GM23248 (cell line): ENCODE measurements at regions not wholly inside any gene's neighbourhood (a gene's known extent, or its start where the extent isn't known, plus 50 kb on each side); places are given as distances from the start of the nearest gene placed in this dataset.
A peak's percentile ranks its signal among the peaks of the same experiment; 100 is the strongest.

ENCODE experiments used
- DNase-seq: peaks from one replicate; pipeline ENCODE4 v3.0.0-alpha.2; 2015
- H2AFZ ChIP-seq: fragments of 200-600 bp; sonication (generic); 2 replicates; pipeline ENCODE4 v1.6.1; 2016; ENCODE audit warnings: antibody characterized with exemption
- H3F3A ChIP-seq: fragments of 200-600 bp; sonication (generic); 2 replicates; pipeline ENCODE4 v1.6.1; 2016; ENCODE audit warnings: mild to moderate bottlenecking, antibody characterized with exemption, mixed run types; ENCODE audit not compliant: insufficient read depth
- H3K27ac ChIP-seq: fragments of 200-600 bp; sonication (generic); 2 replicates; pipeline ENCODE4 v1.5.1; 2016; ENCODE audit warnings: mild to moderate bottlenecking
- H3K27me3 ChIP-seq: fragments of 200-600 bp; sonication (generic); replicated peaks from 2 replicates; pipeline ENCODE4 v1.6.1; 2016; ENCODE audit warnings: mild to moderate bottlenecking; ENCODE audit not compliant: insufficient read depth
- H3K36me3 ChIP-seq: fragments of 200-600 bp; sonication (generic); 2 replicates; pipeline ENCODE4 v1.6.1; 2016; ENCODE audit warnings: low read depth, mild to moderate bottlenecking
- H3K4me1 ChIP-seq: fragments of 200-600 bp; sonication (generic); 2 replicates; pipeline ENCODE4 v1.6.1; 2016; ENCODE audit warnings: mild to moderate bottlenecking; ENCODE audit not compliant: insufficient read depth
- H3K4me2 ChIP-seq: fragments of 200-600 bp; sonication (generic); one replicate; pipeline ENCODE4 v1.6.1; 2016; ENCODE audit warnings: mild to moderate bottlenecking; ENCODE audit not compliant: unreplicated experiment
- H3K4me3 ChIP-seq: fragments of 200-600 bp; sonication (generic); 2 replicates; pipeline ENCODE4 v1.5.1; 2016; ENCODE audit warnings: mild to moderate bottlenecking
- H3K79me2 ChIP-seq: fragments of 200-600 bp; sonication (generic); 2 replicates; pipeline ENCODE4 v1.6.1; 2016; ENCODE audit warnings: mild to moderate bottlenecking; ENCODE audit not compliant: insufficient read depth
- H3K9ac ChIP-seq: fragments of 200-600 bp; sonication (generic); 2 replicates; pipeline ENCODE4 v1.6.1; 2016; ENCODE audit warnings: mild to moderate bottlenecking
- H3K9me2 ChIP-seq: fragments of 200-600 bp; sonication (generic); 2 replicates; pipeline ENCODE4 v1.6.1; 2016; ENCODE audit warnings: mixed run types, mild to moderate bottlenecking, moderate library complexity; ENCODE audit not compliant: insufficient read depth
- H3K9me3 ChIP-seq: fragments of 200-600 bp; sonication (generic); one replicate; pipeline ENCODE4 v1.6.1; 2017; ENCODE audit warnings: low read depth
- H4K20me1 ChIP-seq: fragments of 200-600 bp; sonication (generic); 2 replicates; pipeline ENCODE4 v1.6.0; 2016; ENCODE audit not compliant: insufficient read depth
- EZH2 ChIP-seq: fragments of 200-600 bp; sonication (generic); IDR thresholded peaks from 2 replicates; pipeline ENCODE4 v1.6.1; 2018; ENCODE audit warnings: antibody characterized with exemption, mild to moderate bottlenecking; ENCODE audit not compliant: insufficient read depth, poor library complexity, severe bottlenecking
- EZH2phosphoT487 ChIP-seq: fragments of 200-600 bp; sonication (generic); IDR thresholded peaks from 2 replicates; pipeline ENCODE4 v1.6.1; 2018; ENCODE audit warnings: antibody characterized with exemption, moderate library complexity, mild to moderate bottlenecking, low read depth; ENCODE audit not compliant: insufficient read depth
- WGBS, 2 experiments: methylation state at CpG; one replicate each; pipeline ENCODE4 v1.1.6; 2015 to 2017; ENCODE audit warnings: low lambda C conversion rate in 2 of 2, low coverage in 1 of 2; ENCODE audit errors: missing lambda C conversion rate in 2 of 2; 5-methylcytosine and 5-hydroxymethylcytosine counted together
- in situ Hi-C: fragments of 300-500 bp; cut with MboI; formaldehyde crosslinking; loops from 2 replicates; pipeline ENCODE4 v1.15.0; 2020

DNA sequence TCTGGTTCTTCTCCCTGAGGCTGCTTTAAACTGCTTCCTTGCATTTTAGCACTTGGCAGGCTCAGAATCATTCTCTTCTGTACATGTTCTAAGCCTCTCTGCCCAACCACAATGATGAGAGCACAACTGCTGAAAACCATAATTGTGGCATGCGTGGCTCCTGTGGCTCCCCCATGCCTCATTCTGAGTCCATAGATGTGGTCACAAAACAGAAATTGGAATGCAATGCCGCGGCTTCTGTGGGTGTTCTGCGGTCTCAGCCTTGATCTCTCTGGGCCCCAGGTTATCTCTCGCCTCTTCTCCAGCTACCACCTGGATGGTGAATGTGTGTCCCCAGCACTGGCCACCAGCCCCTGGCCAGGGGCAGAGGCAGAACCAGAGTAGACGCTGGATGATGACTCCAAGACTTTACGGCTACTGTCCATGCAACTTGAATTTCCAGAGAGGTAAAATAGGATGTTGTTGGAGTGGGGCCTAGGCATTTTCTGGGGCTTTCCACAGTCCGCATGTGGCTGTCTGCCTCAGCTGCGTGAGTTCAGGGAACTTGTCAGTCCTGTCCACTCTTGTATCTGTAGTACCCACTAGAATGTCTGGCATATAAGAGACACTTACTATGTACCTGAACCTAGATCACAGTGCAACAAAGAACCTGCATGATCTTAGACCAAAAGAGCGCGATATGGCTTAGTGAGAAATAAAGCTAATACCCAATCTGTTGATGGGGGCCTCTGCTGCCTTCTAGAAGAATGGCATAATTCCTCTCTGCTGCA lies 52.4 kb upstream of the ADRB1 start:
- Histone ChIP-seq H3F3A (no peaks in the 10 kb centered on the region), H3K9ac (no peak overlapping the region), H3K36me3 (no peaks in the 10 kb centered on the region), H3K27me3 (peaks cover 43% of the 10 kb centered on the region), H3K4me1 (no peaks in the 10 kb centered on the region), H3K4me3 (no peak overlapping the region), H4K20me1 (no peaks in the 10 kb centered on the region), H2AFZ (no peak overlapping the region), H3K9me2 (no peaks in the 10 kb centered on the region), H3K4me2 (no peak overlapping the region), H3K27ac (no peak overlapping the region), H3K9me3 (no peaks in the 10 kb centered on the region), H3K79me2 (no peaks in the 10 kb centered on the region)
- DNase-seq: no peak
- in situ Hi-C loops: no loop called here
- 80 to 87% methylated on average over 11 of the region's 11 CpGs for WGBS, 2 experiments
- TF ChIP-seq EZH2phosphoT487 (no peak), EZH2 (no peak)

DNA sequence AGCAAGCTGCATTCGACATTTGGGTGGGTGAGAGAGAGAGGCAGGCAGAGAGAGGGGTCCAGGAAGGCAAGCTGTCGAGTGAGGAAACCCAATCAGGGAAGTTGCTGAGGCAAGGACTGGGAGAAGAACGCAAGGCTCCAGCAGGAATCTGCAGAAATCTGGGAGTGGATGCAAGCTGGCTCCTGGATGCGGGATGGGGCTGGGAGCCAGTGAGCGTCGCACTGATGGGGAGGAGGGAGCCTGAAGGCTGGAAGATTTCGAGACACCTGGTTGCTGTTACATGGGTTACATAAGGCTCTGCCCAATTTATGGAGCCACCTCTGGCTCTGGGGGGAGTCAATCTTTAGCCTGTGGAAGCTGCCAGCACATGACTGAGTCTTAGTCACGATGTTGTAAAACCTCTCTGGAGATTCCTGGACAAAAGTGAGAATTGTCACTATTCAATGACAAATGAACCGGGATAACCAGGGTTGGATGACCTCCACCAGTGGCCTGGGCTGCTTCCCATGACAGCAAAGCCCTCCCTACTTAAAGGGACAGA lies 51.1 kb upstream of the ADRB1 start:
- Histone ChIP-seq H3K79me2 (no peaks in the 10 kb centered on the region), H3K4me1 (no peaks in the 10 kb centered on the region), H3K4me2 (no peak overlapping the region), H3K27ac (no peak overlapping the region), H2AFZ (no peak overlapping the region), H3K36me3 (no peaks in the 10 kb centered on the region), H3K9me3 (no peaks in the 10 kb centered on the region), H3K9me2 (no peaks in the 10 kb centered on the region), H4K20me1 (no peaks in the 10 kb centered on the region), H3K27me3 (peaks cover 51% of the 10 kb centered on the region), H3K9ac (no peak overlapping the region), H3F3A (no peaks in the 10 kb centered on the region), H3K4me3 (no peak overlapping the region)
- TF ChIP-seq EZH2: no peak
- in situ Hi-C loops: no loop called here
- 4 to 7% methylated on average over 9 of the region's 9 CpGs for WGBS, 2 experiments
- peak; percentile 43 for DNase-seq

DNA sequence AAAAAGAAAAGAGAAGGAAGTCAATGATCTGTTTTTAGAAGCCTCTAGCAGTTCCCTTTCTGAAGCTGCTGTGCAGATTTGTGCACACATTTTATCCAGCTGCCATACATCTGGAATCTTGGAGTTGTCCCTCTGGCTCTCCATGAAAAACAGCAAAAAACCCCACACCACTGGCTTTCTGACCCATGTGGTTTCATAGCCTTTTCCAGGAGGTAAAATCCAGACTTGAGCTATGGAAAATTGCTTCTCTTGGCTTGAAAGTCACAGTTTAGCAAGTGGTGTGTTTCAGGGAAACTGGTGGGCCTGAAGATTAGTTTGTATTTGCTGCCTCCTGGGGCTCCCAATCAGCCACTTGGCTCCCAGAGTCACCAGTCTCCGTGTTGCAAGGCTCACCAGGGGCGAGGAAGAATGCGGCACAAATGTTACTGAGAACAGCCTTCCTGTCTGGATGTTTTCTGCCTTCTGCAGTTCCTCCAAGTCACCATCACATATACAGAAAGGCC lies 50.1 kb upstream of the ADRB1 start:
- WGBS, 2 experiments: 11 to 15% methylated on average over 3 of the region's 3 CpGs
- H4K20me1 ChIP-seq: no peaks in the 10 kb centered on the region
- no peaks in the 10 kb centered on the region for H3K79me2 ChIP-seq
- no peak overlapping the region for H3K9ac ChIP-seq
- H3K9me2 ChIP-seq: no peaks in the 10 kb centered on the region
- no peaks in the 10 kb centered on the region for H3K9me3 ChIP-seq
- H2AFZ ChIP-seq: no peak overlapping the region
- H3K27ac ChIP-seq: no peak overlapping the region
- no peak overlapping the region for H3K4me3 ChIP-seq
- TF ChIP-seq EZH2: no peak
- no peak for TF ChIP-seq EZH2phosphoT487
- no peak overlapping the region for H3K4me2 ChIP-seq
- DNase-seq: no peak
- H3K36me3 ChIP-seq: no peaks in the 10 kb centered on the region
- no peaks in the 10 kb centered on the region for H3K4me1 ChIP-seq
- peaks cover 51% of the 10 kb centered on the region for H3K27me3 ChIP-seq
- in situ Hi-C loops: no loop called here
- H3F3A ChIP-seq: no peaks in the 10 kb centered on the region
